ENCODE measurements at regions not wholly inside any gene's neighbourhood (a gene's known extent, or its start where the extent isn't known, plus 50 kb on each side); places are given as distances from the start of the nearest gene placed in this dataset.

- Histone ChIP-seq H3K27me3 (replicated peaks in 1 of 4; ENCODE audit: control extremely low read depth in 1 of 4, control insufficient read depth in 3 of 4, insufficient read depth in 4 of 4, low read length in 3 of 4) (no peaks in the 10 kb centered on the region), H3K4me3 (ENCODE audit: control extremely low read depth in 1 of 5, extremely low read depth in 1 of 5, insufficient read depth in 1 of 5, low read depth in 2 of 5, low read length in 4 of 5) (no peak overlapping the region), H3K36me3 (replicated peaks in 1 of 2; ENCODE audit: control extremely low read depth in 1 of 2, control insufficient read depth in 1 of 2, extremely low read depth in 1 of 2, insufficient read depth in 2 of 2, low read length in 1 of 2) (no peaks in the 10 kb centered on the region), H3K9ac (ENCODE audit: low read length) (no peak overlapping the region), H3K9me3 (ENCODE audit: control extremely low read depth in 1 of 3, control insufficient read depth in 2 of 3, insufficient read depth in 1 of 3, low read length in 2 of 3) (peaks cover 0 to 3% (median 0%) of the 10 kb centered on the region in 3 donors), H3K27ac (ENCODE audit: low read length in 2 of 2) (no peak overlapping the region), H4K20me1 (ENCODE audit: control insufficient read depth, insufficient read depth, low read length, poor library complexity, severe bottlenecking) (no peaks in the 10 kb centered on the region), H3K4me1 (ENCODE audit: control insufficient read depth in 2 of 2, insufficient read depth in 2 of 2, low read length in 2 of 2) (no peaks in the 10 kb centered on the region), H3K79me2 (ENCODE audit: control insufficient read depth, insufficient read depth, low read length) (no peaks in the 10 kb centered on the region), H2AFZ (ENCODE audit: insufficient read depth, low read depth, low read length, poor library complexity, severe bottlenecking) (no peak overlapping the region), H3K4me2 (replicated peaks; ENCODE audit: low read depth, low read length, poor library complexity, severe bottlenecking) (no peak overlapping the region)
- no peak overlapping the region for H3K27ac Mint-ChIP-seq
- peaks cover 8% of the 10 kb centered on the region for H3K27me3 Mint-ChIP-seq
- H3K9me3 Mint-ChIP-seq (ENCODE audit: insufficient read depth), result no peaks in the 10 kb centered on the region
- ATAC-seq (ENCODE audit: low read depth) (no peak), DNase-seq (no peak)
- H3K4me1 Mint-ChIP-seq, result no peaks in the 10 kb centered on the region
- POLR2A ChIA-PET, result no interaction called here
- intact Hi-C loops (cut with micrococcal nuclease), result no loop called here
- no peak overlapping the region for H3K4me3 Mint-ChIP-seq
- no peak for TF ChIP-seq EZH2 (IDR thresholded peaks at IDR 0.05; ENCODE audit: borderline replicate concordance, insufficient read depth, low read depth, low read length, poor library complexity, severe bottlenecking)
- TF ChIP-seq CTCF (IDR thresholded peaks at IDR 0.05), result no peak
- CTCF ChIA-PET, result no interaction called here
- WGBS (ENCODE audit: insufficient coverage), result 50% methylated on average over 2 of the region's 3 CpGs
Observed at GRCh38 chr12:118781692-118782091, 199.6 kb upstream of the SRRM4 start.

- no peak overlapping the region for H3K9ac ChIP-seq (ENCODE audit: low read length)
- no peak overlapping the region for H2AFZ ChIP-seq (ENCODE audit: insufficient read depth, low read depth, low read length, poor library complexity, severe bottlenecking)
- no peak overlapping the region for H3K4me3 Mint-ChIP-seq
- no peaks in the 10 kb centered on the region for H3K9me3 Mint-ChIP-seq (ENCODE audit: insufficient read depth)
- H3K79me2 ChIP-seq (ENCODE audit: control insufficient read depth, insufficient read depth, low read length), result no peaks in the 10 kb centered on the region
- 74% methylated on average over 2 of the region's 2 CpGs for WGBS (ENCODE audit: insufficient coverage)
- TF ChIP-seq CTCF (IDR thresholded peaks at IDR 0.05), result no peak
- TF ChIP-seq EZH2 (IDR thresholded peaks at IDR 0.05; ENCODE audit: borderline replicate concordance, insufficient read depth, low read depth, low read length, poor library complexity, severe bottlenecking), result no peak
- no peaks in the 10 kb centered on the region for H3K27me3 ChIP-seq (replicated peaks in 1 of 4; ENCODE audit: control extremely low read depth in 1 of 4, control insufficient read depth in 3 of 4, insufficient read depth in 4 of 4, low read length in 3 of 4)
- ChIA-PET POLR2A (no interaction called here), CTCF (no interaction called here)
- H4K20me1 ChIP-seq (ENCODE audit: control insufficient read depth, insufficient read depth, low read length, poor library complexity, severe bottlenecking), result no peaks in the 10 kb centered on the region
- no peaks in the 10 kb centered on the region for H3K4me1 ChIP-seq (ENCODE audit: control insufficient read depth in 2 of 2, insufficient read depth in 2 of 2, low read length in 2 of 2)
- no peaks in the 10 kb centered on the region for H3K4me1 Mint-ChIP-seq
- H3K27me3 Mint-ChIP-seq, result no peaks in the 10 kb centered on the region
- intact Hi-C loops (cut with micrococcal nuclease), result no loop called here
- no peak overlapping the region for H3K27ac Mint-ChIP-seq
- ATAC-seq (ENCODE audit: low read depth), result no peak
- H3K4me3 ChIP-seq (ENCODE audit: control extremely low read depth in 1 of 5, extremely low read depth in 1 of 5, insufficient read depth in 1 of 5, low read depth in 2 of 5, low read length in 4 of 5), result no peak overlapping the region
- no peak overlapping the region for H3K27ac ChIP-seq (ENCODE audit: low read length in 2 of 2)
- H3K9me3 ChIP-seq (ENCODE audit: control extremely low read depth in 1 of 3, control insufficient read depth in 2 of 3, insufficient read depth in 1 of 3, low read length in 2 of 3), result peaks cover 0 to 3% (median 0%) of the 10 kb centered on the region in 3 donors
- H3K36me3 ChIP-seq (replicated peaks in 1 of 2; ENCODE audit: control extremely low read depth in 1 of 2, control insufficient read depth in 1 of 2, extremely low read depth in 1 of 2, insufficient read depth in 2 of 2, low read length in 1 of 2), result no peaks in the 10 kb centered on the region
- no peak overlapping the region for H3K4me2 ChIP-seq (replicated peaks; ENCODE audit: low read depth, low read length, poor library complexity, severe bottlenecking)
- DNase-seq, result no peak
Observed at GRCh38 chr12:118783703-118784102, 197.6 kb upstream of the SRRM4 start.
